NCI-H2196 treated with DMSO at 0.1 percent for 48 hours (cell line): ENCODE measurements at regions not wholly inside any gene's neighbourhood (a gene's known extent, or its start where the extent isn't known, plus 50 kb on each side); places are given as distances from the start of the nearest gene placed in this dataset.

Experiments used
- DNase-seq: peaks from one replicate; lab custom pipeline; 2025; ENCODE audit not compliant: unreplicated experiment; lab: John Stamatoyannopoulos, UW

DNA sequence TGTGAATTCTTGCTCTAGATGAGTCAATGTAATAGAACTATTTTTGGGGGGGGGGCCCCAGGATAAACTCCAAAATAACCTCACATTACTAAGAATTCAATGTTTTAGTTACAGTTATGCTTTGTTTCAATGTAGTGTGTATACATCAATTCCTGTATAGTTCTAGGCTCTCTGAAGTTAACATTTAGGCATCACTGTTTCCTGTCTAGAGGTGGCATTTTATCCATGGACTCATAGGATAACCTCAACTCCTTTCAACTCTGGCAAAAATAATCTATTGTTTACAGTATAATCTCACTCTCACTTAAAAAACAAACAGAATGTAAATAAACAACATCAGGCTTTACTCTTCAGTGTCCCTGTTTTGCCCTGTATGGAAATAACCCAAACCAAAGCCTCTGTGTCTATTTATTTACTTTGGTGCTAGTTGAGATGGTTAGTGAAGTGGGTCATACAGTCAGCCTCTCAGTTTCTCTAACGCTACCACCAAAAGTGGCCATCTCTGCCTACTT is 79.3 kb upstream of the MMADHC start:
- no peak for DNase-seq

DNA sequence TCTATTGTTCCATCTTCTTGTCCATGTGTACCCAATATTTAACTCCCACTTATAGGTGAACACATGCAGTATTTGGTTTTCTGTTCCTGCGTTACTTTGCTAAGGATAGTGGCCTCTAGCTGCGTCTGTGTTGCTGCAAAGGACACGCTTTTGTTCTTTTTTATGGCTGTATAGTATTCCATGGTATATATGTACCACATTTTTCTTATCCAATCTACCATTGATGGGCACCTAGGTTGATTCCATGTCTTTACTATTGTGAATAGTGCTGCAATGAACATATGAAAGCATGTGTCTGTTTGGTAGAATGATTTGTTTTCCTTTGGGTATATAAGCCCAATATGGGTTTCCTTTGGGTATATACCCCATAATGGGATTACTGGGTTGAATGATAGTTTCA is 77.3 kb upstream of the MMADHC start:
- DNase-seq, result no peak

DNA sequence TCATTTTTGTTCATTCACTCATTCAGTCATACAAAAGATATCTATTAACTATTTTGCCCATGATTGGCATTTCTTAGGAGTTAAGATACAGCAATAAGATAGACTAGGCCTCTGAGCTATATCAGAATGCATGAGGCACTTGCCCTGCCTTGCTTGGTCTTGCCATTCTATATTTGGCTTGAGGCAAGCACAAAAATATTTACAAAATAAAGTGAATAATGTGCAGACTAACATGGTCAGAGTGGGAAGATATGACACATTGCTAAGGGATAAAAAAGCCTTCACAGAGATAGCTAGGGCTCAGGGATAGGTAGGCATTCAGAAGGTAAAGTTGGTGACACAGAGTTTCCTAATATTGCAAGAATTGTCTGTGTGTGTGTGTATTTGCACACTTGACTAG is 75.0 kb upstream of the MMADHC start:
- no peak for DNase-seq

DNA sequence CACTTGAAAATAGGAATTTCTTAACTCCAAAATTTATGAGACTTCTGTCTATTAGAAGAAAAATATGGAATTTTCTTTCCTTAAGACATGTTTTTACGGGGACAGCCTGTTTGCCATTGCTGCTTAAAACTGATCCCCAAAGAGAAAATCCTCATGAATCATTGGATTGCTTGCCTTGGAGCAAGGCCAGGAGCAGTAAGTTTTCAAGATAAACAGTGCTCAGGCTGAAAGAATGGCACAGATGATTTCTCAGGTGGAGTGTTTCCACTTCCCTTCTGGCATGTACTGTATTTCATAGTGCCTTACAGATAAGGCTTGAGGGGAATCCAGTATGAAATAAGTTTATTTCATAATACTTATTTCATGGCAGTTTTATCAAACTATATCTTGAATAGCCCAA is 74.3 kb upstream of the MMADHC start:
- no peak for DNase-seq

DNA sequence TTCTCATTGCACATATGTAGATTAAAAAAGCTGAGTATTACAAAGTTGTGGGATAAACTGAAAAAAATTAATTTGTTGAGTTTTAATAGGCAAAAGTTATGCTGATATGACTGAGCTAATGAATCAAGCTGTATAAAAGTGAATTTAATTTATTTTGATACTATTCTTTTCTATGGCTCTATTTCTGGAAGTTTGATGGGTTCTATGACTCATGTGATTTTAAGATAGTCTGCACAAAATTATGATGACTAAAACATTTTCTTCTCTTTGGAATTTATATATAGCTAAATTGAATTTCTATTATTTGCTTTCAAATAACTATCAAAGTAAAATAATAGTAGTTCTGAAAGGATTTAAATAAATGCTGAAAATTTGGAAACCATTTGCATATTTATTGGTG is 71.0 kb upstream of the MMADHC start:
- no peak for DNase-seq

DNA sequence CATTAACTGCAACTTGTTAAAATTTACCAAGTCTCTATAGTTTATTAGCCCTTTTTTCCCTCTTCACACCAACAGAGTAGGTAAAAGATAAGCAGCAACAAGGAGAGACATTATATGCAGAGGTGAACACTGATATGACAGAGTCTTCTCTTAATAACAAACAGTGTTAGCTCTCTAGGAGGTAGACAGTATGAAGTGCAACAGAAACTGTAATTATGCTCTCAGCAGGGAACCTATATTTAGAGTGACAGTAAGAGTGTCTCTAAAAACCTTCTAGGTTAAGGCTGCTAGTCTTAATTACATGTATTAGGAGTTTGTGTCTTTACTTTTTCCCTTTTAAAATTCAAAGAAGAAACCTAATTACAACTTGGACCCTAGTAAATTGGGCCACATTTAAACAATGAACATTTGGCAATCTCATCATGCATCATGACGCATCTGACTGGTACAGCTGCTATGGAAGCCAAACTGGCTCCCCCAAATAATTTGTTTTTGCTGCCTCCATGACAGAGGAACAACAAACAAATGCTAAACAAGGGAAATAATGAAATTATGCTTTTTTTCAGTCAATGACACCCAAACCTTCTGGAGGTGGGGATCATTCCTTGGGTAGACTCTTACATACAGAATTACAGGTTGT is 69.9 kb upstream of the MMADHC start:
- no peak for DNase-seq

DNA sequence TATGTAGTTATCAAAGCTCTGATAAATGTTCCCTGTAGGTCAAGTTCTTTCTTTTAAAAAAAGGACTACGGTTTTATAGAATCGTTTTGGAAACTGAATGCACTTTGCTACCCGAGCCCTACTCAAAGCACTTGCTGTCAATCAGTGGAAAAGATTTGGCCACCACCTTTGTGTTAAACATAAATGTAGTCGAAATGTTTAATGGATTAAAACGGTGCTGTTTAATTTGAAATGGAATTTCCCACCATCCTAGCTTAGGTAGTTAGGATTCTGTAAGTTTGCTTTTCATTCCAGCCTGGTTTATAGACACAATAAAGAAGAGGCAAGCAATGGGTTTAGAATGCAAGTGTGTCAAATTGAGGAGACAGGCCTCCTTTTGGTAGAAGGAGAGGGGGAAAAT is 69.4 kb upstream of the MMADHC start:
- no peak for DNase-seq

DNA sequence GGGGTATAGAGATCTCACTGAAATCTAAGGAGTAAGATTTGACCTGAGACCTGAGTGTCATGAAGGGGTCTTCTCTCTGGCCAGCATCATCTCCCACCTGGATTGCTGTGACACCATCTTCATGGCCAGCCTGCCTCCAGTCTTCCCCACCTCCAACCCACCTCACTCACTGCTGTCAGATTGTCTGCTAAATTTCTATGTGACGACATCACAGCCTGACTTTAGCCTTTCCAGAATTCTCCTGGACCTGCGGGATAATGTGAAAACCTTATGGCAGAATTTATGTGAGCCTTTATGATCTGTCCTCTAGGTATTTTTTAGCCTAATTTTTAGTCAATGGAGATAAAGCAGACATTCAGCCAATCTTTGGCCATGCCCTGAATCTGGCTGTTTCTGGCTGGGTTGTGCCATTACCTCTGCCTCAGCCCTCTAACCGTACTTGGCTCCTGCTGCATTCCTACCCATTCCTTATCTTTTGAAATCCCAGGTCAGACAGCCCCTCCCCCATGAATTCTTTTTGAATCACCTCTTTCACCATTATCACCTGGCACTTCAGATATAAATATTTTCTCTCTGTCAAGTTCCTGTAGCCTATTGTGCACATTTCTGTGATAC is 66.4 kb upstream of the MMADHC start:
- DNase-seq, result no peak

DNA sequence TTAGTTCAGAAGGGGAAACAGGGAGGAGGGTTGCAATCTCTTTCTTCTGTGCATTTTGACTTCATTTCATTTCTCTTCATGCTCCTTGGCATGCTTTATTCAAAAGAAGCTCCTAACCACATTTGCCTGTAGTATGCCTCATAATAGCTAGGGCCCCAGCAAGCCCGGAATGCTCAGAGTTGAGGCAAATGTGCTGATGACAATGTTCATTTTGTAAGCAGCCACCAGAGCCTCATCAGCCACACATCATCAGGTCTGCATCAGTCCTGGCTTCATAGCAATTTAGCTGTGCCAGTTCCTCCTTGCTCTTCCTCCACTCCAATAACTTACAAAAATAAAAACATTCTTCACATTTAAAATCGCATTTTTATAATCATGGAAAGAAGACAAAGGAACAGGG is 65.4 kb upstream of the MMADHC start:
- DNase-seq, result no peak

DNA sequence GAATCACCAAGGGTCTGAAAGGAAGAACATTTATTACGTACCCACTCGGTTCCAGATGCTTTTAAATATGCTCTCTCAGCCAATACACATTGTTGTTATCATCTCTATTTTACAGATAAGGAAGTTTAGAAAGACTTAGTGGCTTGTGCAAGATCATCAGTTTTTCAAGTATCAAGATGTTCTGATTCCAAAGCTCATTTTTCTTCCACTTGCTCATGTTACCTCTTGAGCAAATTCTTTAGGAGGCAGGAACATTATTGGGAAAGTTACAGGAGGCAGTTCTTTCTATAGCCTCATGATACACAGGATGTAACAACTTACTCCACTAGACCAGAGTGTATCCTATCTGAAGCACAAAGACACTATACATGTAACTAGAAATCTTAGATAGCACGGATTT is 65.0 kb upstream of the MMADHC start:
- DNase-seq, result no peak

DNA sequence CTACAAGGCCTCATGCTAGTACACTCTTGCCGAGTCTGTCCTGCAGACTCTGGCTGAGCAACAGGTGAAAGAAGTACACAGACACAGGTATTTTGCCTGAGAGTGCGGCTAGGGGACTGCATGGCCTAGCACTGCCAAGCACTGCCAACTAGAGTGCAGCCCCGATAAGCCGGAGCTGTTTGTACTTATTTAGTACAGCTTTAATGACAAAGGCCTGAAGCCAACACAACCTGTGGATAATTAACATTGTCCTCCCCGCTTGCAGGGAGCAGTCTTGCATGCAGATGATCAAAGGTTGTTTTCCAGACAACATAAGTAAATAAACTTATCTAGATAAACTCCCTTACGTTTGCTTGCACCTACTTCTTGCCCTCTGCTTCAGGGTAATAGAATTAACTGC is 63.7 kb upstream of the MMADHC start:
- no peak for DNase-seq

DNA sequence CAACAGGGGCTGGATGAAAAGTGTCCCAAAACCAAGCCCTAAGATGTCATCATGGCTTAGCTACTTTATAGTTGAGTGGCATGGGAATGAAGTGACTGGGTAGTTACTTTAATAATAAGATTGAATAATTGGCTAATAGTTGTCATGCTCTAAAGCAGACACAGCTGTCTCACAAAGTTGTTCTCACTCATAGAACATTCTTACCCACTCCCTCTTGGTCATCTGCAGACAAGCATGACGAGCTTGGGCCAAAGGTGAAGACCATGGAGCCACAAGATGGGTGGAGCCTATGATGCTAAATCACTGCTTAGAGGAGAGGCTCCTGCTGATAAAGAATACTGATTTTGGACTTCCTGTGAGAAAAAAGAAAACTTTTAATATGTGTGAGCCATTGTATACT is 62.4 kb upstream of the MMADHC start:
- no peak for DNase-seq

DNA sequence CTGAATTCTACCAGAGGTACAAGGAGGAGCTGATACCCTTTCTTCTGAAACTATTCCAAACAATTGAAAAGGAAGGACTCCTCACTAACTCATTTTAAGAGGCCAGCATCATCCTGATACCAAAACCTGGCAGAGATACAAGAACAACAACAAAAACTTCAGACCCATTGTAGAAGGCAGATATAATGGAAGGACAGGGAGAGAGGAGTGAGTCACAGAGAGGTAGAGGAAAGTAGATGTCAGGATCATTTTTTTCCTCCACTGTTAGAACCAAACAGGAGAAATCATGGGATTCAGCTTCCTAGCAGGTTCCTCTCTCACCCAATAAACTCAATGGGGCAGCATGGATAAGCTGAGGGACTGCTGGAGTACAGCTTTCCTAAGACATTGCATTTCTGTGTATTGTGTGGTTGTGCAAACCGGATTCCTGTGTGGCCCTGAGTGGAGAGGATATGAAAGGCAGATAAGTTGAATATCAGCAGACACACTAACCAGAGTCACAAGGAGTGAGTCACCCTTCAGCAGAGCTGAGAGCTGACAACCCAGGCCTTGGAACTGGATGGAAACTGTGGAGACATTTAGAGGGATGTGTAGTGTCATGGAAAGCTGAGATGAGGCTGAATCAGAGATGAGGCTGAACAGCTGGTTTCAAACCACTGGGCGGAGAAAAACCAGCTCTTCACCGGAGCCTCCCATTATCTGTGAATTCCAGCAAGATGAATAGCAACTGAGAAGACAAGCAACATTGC is 60.9 kb upstream of the MMADHC start:
- no peak for DNase-seq

DNA sequence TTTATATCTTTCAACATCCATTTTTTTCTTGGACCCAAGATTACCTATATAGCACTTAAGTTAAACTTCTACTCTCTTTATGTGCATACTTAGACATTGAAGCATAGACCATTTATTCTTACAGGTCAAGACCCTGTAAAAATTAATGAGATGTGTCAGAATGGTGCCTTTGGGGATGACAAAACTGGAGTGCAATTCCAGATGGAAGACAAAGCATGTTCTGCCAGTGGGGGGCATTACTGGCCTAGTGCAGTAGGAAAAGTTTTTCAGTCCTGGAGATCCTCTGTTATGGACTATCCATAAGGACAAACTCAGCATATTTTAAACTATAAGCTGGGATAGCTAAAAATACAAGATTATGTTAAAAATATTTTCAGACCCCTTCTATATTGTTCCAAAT is 57.8 kb upstream of the MMADHC start:
- DNase-seq, result no peak
